CD8-positive, alpha-beta memory T cell (primary cell): ENCODE measurements at regions not wholly inside any gene's neighbourhood (a gene's known extent, or its start where the extent isn't known, plus 50 kb on each side); places are given as distances from the start of the nearest gene placed in this dataset.

Experiments
- CTCF ChIA-PET: fragments of 350-600 bp; sonication (Branson Sonifier 250); formaldehyde crosslinking; loops from one replicate; lab custom pipeline; 2021; ENCODE audit warnings: antibody characterized with exemption; lab: Charles Lee
- POLR2A ChIA-PET: fragments of 350-600 bp; sonication (Branson Sonifier 250); formaldehyde crosslinking; loops from one replicate; lab custom pipeline; 2021; ENCODE audit warnings: antibody characterized with exemption; lab: Charles Lee
- DNase-seq, 5 donors: peaks; one replicate each; pipeline versions ENCODE4 v3.0.0 to v3.0.0-alpha.2; 2020 to 2022; ENCODE audit warnings: mixed read lengths in 1 of 5
- H3K27ac ChIP-seq: one replicate; pipeline ENCODE4 v1.7.0; 2013; ENCODE audit warnings: low read depth, mild to moderate bottlenecking, low read length, moderate library complexity
- H3K27me3 ChIP-seq: 2 replicates; pipeline ENCODE4 v1.7.0; 2013; ENCODE audit warnings: low read length, mild to moderate bottlenecking; ENCODE audit not compliant: insufficient read depth, poor library complexity, severe bottlenecking
- H3K36me3 ChIP-seq: 2 replicates; pipeline ENCODE4 v1.7.0; 2013; ENCODE audit warnings: mild to moderate bottlenecking, low read length, moderate library complexity; ENCODE audit not compliant: insufficient read depth
- H3K4me1 ChIP-seq: 2 replicates; pipeline ENCODE4 v1.7.0; 2013; ENCODE audit warnings: mild to moderate bottlenecking, low read length, moderate library complexity; ENCODE audit not compliant: insufficient read depth
- H3K4me3 ChIP-seq: 2 replicates; pipeline ENCODE4 v1.7.0; 2013; ENCODE audit warnings: mild to moderate bottlenecking, low read length
- H3K9me3 ChIP-seq: 2 replicates; pipeline ENCODE4 v1.7.0; 2013; ENCODE audit warnings: mild to moderate bottlenecking, low read length
- H3K27ac Mint-ChIP-seq, 8 donors: one replicate each; pipeline ENCODE4 v1.8.0; 2020 to 2021; ENCODE audit warnings: mixed read lengths in 8 of 8, mild to moderate bottlenecking in 6 of 8, inconsistent platforms in 3 of 8, moderate library complexity in 3 of 8
- H3K27me3 Mint-ChIP-seq, 2 donors: one replicate each; pipeline ENCODE4 v1.8.0; 2020 to 2021; ENCODE audit warnings: mixed read lengths in 2 of 2, mild to moderate bottlenecking in 1 of 2, moderate library complexity in 1 of 2
- H3K36me3 Mint-ChIP-seq, 3 donors: one replicate each; pipeline ENCODE4 v1.8.0; 2020 to 2021; ENCODE audit warnings: mixed read lengths in 3 of 3, inconsistent platforms in 1 of 3, mild to moderate bottlenecking in 1 of 3
- H3K4me1 Mint-ChIP-seq, 3 donors: one replicate each; pipeline ENCODE4 v1.8.0; 2020 to 2021; ENCODE audit warnings: mixed read lengths in 3 of 3, inconsistent platforms in 1 of 3, mild to moderate bottlenecking in 1 of 3
- H3K4me3 Mint-ChIP-seq, 7 donors: one replicate each; pipeline ENCODE4 v1.8.0; 2020 to 2021; ENCODE audit warnings: mixed read lengths in 7 of 7, mild to moderate bottlenecking in 6 of 7, moderate library complexity in 4 of 7, inconsistent platforms in 2 of 7
- H3K9me3 Mint-ChIP-seq, 5 donors: one replicate each; pipeline ENCODE4 v1.8.0; 2020 to 2022; ENCODE audit warnings: mixed read lengths in 5 of 5, mild to moderate bottlenecking in 3 of 5, moderate library complexity in 2 of 5, inconsistent platforms in 1 of 5

DNA sequence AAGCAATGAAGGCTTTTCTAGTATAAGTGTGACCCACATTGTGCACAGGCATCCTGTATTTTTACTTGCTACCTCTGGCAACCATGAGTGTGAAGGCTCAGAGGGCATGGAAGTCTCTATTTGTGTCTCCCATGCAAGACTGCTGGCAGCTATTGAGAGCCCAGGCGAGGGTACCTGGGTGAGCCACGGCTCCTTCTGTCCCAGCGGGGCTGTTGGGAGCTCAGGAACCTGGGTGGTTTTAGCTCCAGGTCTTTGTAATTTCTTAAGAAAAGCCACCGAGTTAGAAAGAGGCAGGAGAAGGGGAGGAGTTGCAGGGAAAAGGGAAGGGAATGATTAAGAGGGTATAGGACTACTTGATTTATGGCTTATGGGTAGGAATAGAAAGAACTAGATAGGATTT is 190.4 kb upstream of the SOX1 start:
- CTCF ChIA-PET: no interaction called here

GRCh38 chr13:111877906-111878305 is 189.0 kb upstream of the SOX1 start:
- Mint-ChIP-seq H3K36me3 (no peaks in the 10 kb centered on the region), H3K4me1 (no peaks in the 10 kb centered on the region), H3K9me3 (peaks cover 0 to 3% (median 2%) of the 10 kb centered on the region in 5 donors), H3K27me3 (peaks cover 8 to 9% of the 10 kb centered on the region in 2 donors), H3K4me3 (no peak overlapping the region), H3K27ac (no peak overlapping the region)
- no peak for DNase-seq
- H3K36me3 ChIP-seq: no peaks in the 10 kb centered on the region
- no peaks in the 10 kb centered on the region for H3K9me3 ChIP-seq
- POLR2A ChIA-PET: no interaction called here
- no peaks in the 10 kb centered on the region for H3K27me3 ChIP-seq
- no peaks in the 10 kb centered on the region for H3K4me1 ChIP-seq
- H3K27ac ChIP-seq: no peak overlapping the region
- no peak overlapping the region for H3K4me3 ChIP-seq
- CTCF ChIA-PET: no interaction called here

More for the DNA sequence above, 190.4 kb upstream of the SOX1 start:
- Mint-ChIP-seq H3K27me3 (peaks cover 7 to 9% of the 10 kb centered on the region in 2 donors), H3K36me3 (no peaks in the 10 kb centered on the region), H3K27ac (no peak overlapping the region), H3K9me3 (peaks cover 0 to 3% (median 2%) of the 10 kb centered on the region in 5 donors), H3K4me3 (no peak overlapping the region), H3K4me1 (no peaks in the 10 kb centered on the region)
- Histone ChIP-seq H3K27me3 (no peaks in the 10 kb centered on the region), H3K4me3 (no peak overlapping the region), H3K4me1 (no peaks in the 10 kb centered on the region), H3K27ac (no peak overlapping the region), H3K36me3 (no peaks in the 10 kb centered on the region), H3K9me3 (no peaks in the 10 kb centered on the region)
- no peak for DNase-seq
- POLR2A ChIA-PET: no interaction called here

DNA sequence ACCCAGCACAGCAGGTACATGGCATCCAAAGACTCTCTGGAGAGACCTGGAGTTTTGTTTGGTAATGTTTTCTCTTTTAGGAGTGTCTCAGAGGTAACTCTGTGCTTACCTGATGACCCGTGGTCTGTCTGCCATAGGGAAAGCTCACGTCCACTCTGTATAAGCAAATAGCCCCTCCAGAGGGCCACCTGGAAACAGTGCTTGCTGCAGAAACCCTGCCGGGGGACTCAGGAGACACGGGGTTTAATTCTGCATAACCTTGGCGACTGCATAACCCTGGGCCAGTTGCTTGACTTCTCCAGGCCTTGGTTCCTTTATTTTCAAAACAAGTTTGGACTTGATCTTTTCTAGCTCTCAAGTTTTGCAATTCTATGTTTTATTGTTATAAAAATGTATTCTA is 187.2 kb upstream of the SOX1 start:
- Mint-ChIP-seq H3K4me3 (no peak overlapping the region), H3K36me3 (no peaks in the 10 kb centered on the region), H3K9me3 (peaks cover 0 to 2% (median 0%) of the 10 kb centered on the region in 5 donors), H3K4me1 (no peaks in the 10 kb centered on the region), H3K27ac (no peak overlapping the region), H3K27me3 (peaks cover 3 to 8% of the 10 kb centered on the region in 2 donors)
- H3K4me1 ChIP-seq: no peaks in the 10 kb centered on the region
- H3K36me3 ChIP-seq: no peaks in the 10 kb centered on the region
- DNase-seq: no peak
- no peaks in the 10 kb centered on the region for H3K9me3 ChIP-seq
- no peak overlapping the region for H3K27ac ChIP-seq
- H3K27me3 ChIP-seq: no peaks in the 10 kb centered on the region
- H3K4me3 ChIP-seq: no peak overlapping the region
- ChIA-PET POLR2A (no interaction called here), CTCF (no interaction called here)

DNA sequence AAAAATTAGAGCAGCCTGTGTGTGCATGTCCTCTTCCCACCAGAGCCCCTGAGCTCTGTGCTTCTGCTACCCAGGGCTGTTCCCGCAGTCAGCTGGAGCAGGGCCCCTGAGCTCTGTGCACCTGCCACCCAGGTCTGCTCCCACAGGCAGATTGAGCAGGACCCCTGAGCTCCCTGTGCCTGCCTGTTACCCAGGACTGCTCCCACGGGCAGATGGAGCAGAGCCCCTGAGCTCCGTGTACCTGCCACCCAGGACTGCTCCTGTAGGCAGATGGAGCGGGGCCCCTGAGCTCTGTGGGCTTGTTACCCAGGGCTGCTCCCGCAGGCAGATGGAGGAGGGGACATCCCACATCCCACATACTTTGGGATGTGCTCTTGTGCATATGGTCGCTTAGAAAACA is 186.8 kb upstream of the SOX1 start:
- POLR2A ChIA-PET: no interaction called here
- DNase-seq: no peak

GRCh38 chr13:111881700-111882099 is 185.2 kb upstream of the SOX1 start:
- Histone ChIP-seq H3K9me3 (no peaks in the 10 kb centered on the region), H3K4me1 (no peaks in the 10 kb centered on the region), H3K4me3 (no peak overlapping the region), H3K27me3 (no peaks in the 10 kb centered on the region), H3K27ac (no peak overlapping the region), H3K36me3 (no peaks in the 10 kb centered on the region)
- Mint-ChIP-seq H3K27ac (no peak overlapping the region), H3K27me3 (peaks cover 3 to 7% of the 10 kb centered on the region in 2 donors), H3K4me1 (no peaks in the 10 kb centered on the region), H3K36me3 (no peaks in the 10 kb centered on the region), H3K9me3 (peaks cover 0 to 1% (median 0%) of the 10 kb centered on the region in 5 donors), H3K4me3 (no peak overlapping the region)
- ChIA-PET POLR2A (no interaction called here), CTCF (no interaction called here)
- no peak for DNase-seq

More for the DNA sequence above, 186.8 kb upstream of the SOX1 start:
- H3K9me3 ChIP-seq: no peaks in the 10 kb centered on the region
- no peaks in the 10 kb centered on the region for H3K27me3 ChIP-seq
- Mint-ChIP-seq H3K9me3 (peaks cover 0 to 2% (median 0%) of the 10 kb centered on the region in 5 donors), H3K27ac (no peak overlapping the region), H3K4me1 (no peaks in the 10 kb centered on the region), H3K36me3 (no peaks in the 10 kb centered on the region), H3K4me3 (no peak overlapping the region), H3K27me3 (peaks cover 3 to 8% of the 10 kb centered on the region in 2 donors)
- H3K27ac ChIP-seq: no peak overlapping the region
- CTCF ChIA-PET: no interaction called here
- H3K4me3 ChIP-seq: no peak overlapping the region
- H3K36me3 ChIP-seq: no peaks in the 10 kb centered on the region
- H3K4me1 ChIP-seq: no peaks in the 10 kb centered on the region

- Mint-ChIP-seq H3K27me3 (peaks cover 3 to 5% of the 10 kb centered on the region in 2 donors), H3K36me3 (no peaks in the 10 kb centered on the region), H3K4me1 (no peaks in the 10 kb centered on the region), H3K27ac (no peak overlapping the region), H3K9me3 (peaks cover 0 to 1% (median 0%) of the 10 kb centered on the region in 5 donors), H3K4me3 (no peak overlapping the region)
- Histone ChIP-seq H3K4me3 (no peak overlapping the region), H3K27ac (no peak overlapping the region), H3K36me3 (no peaks in the 10 kb centered on the region), H3K27me3 (no peaks in the 10 kb centered on the region), H3K4me1 (no peaks in the 10 kb centered on the region), H3K9me3 (no peaks in the 10 kb centered on the region)
- POLR2A ChIA-PET: no interaction called here
- DNase-seq: no peak
- CTCF ChIA-PET: no interaction called here
These were observed 184.6 kb upstream of the SOX1 start for GRCh38 chr13:111882351-111882750.

DNA sequence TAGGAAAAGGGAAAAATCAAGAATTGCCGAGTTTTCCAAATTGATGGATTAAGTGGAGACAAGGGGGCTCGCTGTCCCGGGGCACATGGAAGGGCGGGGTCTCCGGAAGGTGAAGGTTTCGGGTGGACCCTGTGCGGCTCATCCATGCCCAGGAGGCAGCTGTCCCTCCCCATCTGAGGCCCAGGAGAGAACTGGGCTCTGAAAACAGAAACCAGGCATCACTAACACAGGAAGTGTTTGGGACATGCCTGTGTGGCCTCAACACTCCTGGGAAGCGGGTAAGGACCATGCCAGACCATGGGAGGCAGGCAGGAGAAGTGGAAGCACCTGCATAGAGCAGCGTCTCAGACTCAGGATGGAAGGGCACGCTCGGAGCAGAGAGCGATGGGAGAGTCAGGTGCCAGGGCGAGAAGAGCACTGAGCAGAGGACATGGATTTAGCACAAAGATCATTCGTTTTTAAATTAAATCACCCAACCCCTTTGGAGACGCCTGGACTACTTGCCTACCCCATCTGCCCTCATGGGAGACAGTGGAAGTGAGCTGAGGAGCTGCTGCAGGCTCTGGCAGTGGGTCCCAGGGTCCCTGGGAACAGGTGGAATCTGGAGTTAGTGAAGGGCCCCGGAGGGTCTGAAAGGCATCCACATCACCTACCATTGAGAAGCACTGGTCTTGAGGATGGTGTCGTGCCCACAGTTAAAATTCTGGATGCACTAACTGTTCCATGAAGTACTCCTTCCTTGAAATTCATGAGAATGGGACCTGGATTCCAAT is 183.2 kb upstream of the SOX1 start:
- no peak overlapping the region for H3K4me3 Mint-ChIP-seq
- Histone ChIP-seq H3K36me3 (no peaks in the 10 kb centered on the region), H3K27me3 (no peaks in the 10 kb centered on the region), H3K9me3 (no peaks in the 10 kb centered on the region), H3K27ac (no peak overlapping the region), H3K4me1 (no peaks in the 10 kb centered on the region), H3K4me3 (no peak overlapping the region)
- CTCF ChIA-PET: no interaction called here
- H3K4me1 Mint-ChIP-seq: no peaks in the 10 kb centered on the region
- H3K27ac Mint-ChIP-seq: no peak overlapping the region
- no peaks in the 10 kb centered on the region for H3K36me3 Mint-ChIP-seq
- peaks cover 3 to 5% of the 10 kb centered on the region in 2 donors for H3K27me3 Mint-ChIP-seq
- DNase-seq: no peak
- POLR2A ChIA-PET: no interaction called here
- H3K9me3 Mint-ChIP-seq: peaks cover 0 to 1% (median 0%) of the 10 kb centered on the region in 5 donors

DNA sequence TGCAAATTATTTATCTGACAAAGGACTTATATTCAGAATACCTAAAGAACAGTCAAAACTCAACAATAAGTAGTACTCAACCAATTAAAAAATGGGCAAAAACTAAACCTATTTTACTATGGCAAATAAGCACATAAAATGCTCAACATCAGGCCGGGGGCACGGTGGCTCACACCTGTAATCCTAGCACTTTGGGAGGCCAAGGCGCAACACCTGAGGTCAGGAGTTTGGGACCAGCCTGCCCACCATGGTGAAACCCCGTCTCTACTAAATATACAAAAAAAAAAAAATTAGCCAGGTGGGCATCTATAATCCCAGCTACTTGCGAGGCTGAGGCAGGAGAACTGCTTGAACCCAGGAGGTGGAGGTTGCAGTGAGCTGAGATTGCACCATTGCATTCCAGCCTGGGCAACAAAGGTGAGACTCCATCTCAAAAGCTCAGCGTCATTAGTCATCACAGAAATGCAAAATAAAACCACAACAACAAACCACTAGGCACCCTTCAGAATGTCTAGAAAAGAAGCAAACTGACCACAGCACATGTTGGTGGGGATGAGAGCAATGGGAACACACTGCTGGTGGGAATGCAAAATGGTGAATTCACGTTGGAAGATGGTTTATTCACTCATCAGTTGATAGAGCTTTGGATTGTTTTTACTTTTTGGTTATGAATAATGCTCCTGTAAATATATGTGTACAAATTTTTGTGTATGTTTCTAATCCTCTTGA is 180.6 kb upstream of the SOX1 start:
- Mint-ChIP-seq H3K4me3 (no peak overlapping the region), H3K27ac (no peak overlapping the region), H3K4me1 (no peaks in the 10 kb centered on the region), H3K9me3 (peaks cover 0 to 6% (median 0%) of the 10 kb centered on the region in 5 donors), H3K27me3 (peaks cover 10 to 14% of the 10 kb centered on the region in 2 donors), H3K36me3 (no peaks in the 10 kb centered on the region)
- no peak overlapping the region for H3K4me3 ChIP-seq
- H3K36me3 ChIP-seq: no peaks in the 10 kb centered on the region
- ChIA-PET CTCF (no interaction called here), POLR2A (no interaction called here)
- no peak for DNase-seq
- no peaks in the 10 kb centered on the region for H3K27me3 ChIP-seq
- no peak overlapping the region for H3K27ac ChIP-seq
- no peaks in the 10 kb centered on the region for H3K9me3 ChIP-seq
- no peaks in the 10 kb centered on the region for H3K4me1 ChIP-seq
